GM12878 (cell line): ENCODE measurements at regions not wholly inside any gene's neighbourhood (a gene's known extent, or its start where the extent isn't known, plus 50 kb on each side); places are given as distances from the start of the nearest gene placed in this dataset.

Source experiments
- ATAC-seq: fragments of 200-7000 bp; cut with Tn5 transposase; 3 replicates; pipeline ENCODE4 v1.9.1; 2020; ENCODE audit warnings: mild to moderate bottlenecking, moderate library complexity
- BruUV-seq: library from RNA; stranded (reverse); fragments of 400-500 nt; replicated peaks from 2 replicates; lab custom pipeline; 2021; lab: Mats Ljungman, UMichigan
- CTCF ChIA-PET: fragments of 300-600 bp; sonication (Branson Sonifier 250); formaldehyde crosslinking; extraction: SDS; loops from one replicate; lab custom pipeline; 2021; ENCODE audit warnings: inconsistent platforms; lab: Yijun Ruan, JAX
- POLR2A ChIA-PET: fragments of 350-600 bp; formaldehyde crosslinking; extraction: SDS; loops from one replicate; lab custom pipeline; 2021; ENCODE audit warnings: inconsistent platforms; lab: Charles Lee
- RAD21 ChIA-PET: fragments of 300-600 bp; sonication (Branson Sonifier 250); formaldehyde crosslinking; loops from one replicate; lab custom pipeline; 2023; ENCODE audit warnings: antibody characterized with exemption; ENCODE audit not compliant: unreplicated experiment; lab: Charles Lee
- SMC1A ChIA-PET: fragments of 300-600 bp; sonication (Branson Sonifier 250); formaldehyde crosslinking; loops from one replicate; lab custom pipeline; 2023; ENCODE audit not compliant: unreplicated experiment, uncharacterized antibody; lab: Charles Lee
- DNase-seq: peaks from one replicate; pipeline ENCODE4 v3.0.0-alpha.2; 2011; ENCODE audit warnings: low read depth, low spot score
- FAIRE-seq: peaks from 3 replicates; lab custom pipeline; 2011; peaks lifted over from hg19 to GRCh38; lab: Jason Lieb, UNC
- H2AFZ ChIP-seq: 2 replicates; pipeline ENCODE4 v1.6.0; 2011; ENCODE audit warnings: low read depth, low read length, control low read depth; ENCODE audit not compliant: control insufficient read depth
- H3K27ac ChIP-seq: 2 replicates; pipeline ENCODE4 v1.5.1; 2011; ENCODE audit warnings: control low read depth; ENCODE audit not compliant: control insufficient read depth, insufficient read depth
- H3K27me3 ChIP-seq, 2 experiments: replicated peaks in 1 of 2; 2 replicates each; pipeline versions ENCODE4 v1.6.0 to v1.6.1; 2011; ENCODE audit warnings: low read length in 1 of 2; ENCODE audit not compliant: control insufficient read depth in 2 of 2, insufficient read depth in 2 of 2
- H3K36me3 ChIP-seq, 2 experiments: 2 replicates each; pipeline ENCODE4 v1.5.1; 2011; ENCODE audit warnings: low read length in 1 of 2; ENCODE audit not compliant: control insufficient read depth in 2 of 2, insufficient read depth in 2 of 2
- H3K4me1 ChIP-seq: 2 replicates; pipeline ENCODE4 v1.6.1; 2011; ENCODE audit warnings: mild to moderate bottlenecking, low read length, moderate library complexity, mixed read lengths; ENCODE audit not compliant: control insufficient read depth, insufficient read depth
- H3K4me2 ChIP-seq: 2 replicates; pipeline ENCODE4 v1.6.0; 2011; ENCODE audit warnings: control low read depth; ENCODE audit not compliant: control insufficient read depth, insufficient read depth
- H3K4me3 ChIP-seq: fragments of 200-600 bp; sonication (generic); 2 replicates; pipeline ENCODE4 v1.5.1; 2016
- H3K79me2 ChIP-seq: 2 replicates; pipeline ENCODE4 v1.6.0; 2011; ENCODE audit warnings: low read length; ENCODE audit not compliant: control insufficient read depth, insufficient read depth
- H3K9ac ChIP-seq: 2 replicates; pipeline ENCODE4 v1.8.0; 2011; ENCODE audit warnings: low read length, control low read depth, mixed read lengths; ENCODE audit not compliant: control insufficient read depth, insufficient read depth
- H3K9me3 ChIP-seq: replicated peaks from 3 replicates; pipeline ENCODE4 v1.5.1; 2011; ENCODE audit warnings: mild to moderate bottlenecking, low read length; ENCODE audit not compliant: control insufficient read depth, insufficient read depth
- H4K20me1 ChIP-seq: 2 replicates; pipeline ENCODE4 v1.6.0; 2011; ENCODE audit not compliant: control insufficient read depth, insufficient read depth
- ASH2L ChIP-seq: fragments of 300-600, 200-600 bp; sonication (generic); IDR thresholded peaks from 2 replicates; pipeline ENCODE4 v1.6.1; 2017; ENCODE audit warnings: low read depth, mild to moderate bottlenecking, borderline replicate concordance
- BHLHE40 ChIP-seq, 2 experiments: fragments of 450-650 bp in 1 of 2; IDR thresholded peaks; 2 replicates each; pipeline ENCODE4 v1.6.1; 2011 to 2017; ENCODE audit warnings: low read depth in 2 of 2, borderline replicate concordance in 1 of 2, improper control_type of control experiment in 1 of 2, low read length in 1 of 2, mild to moderate bottlenecking in 1 of 2
- JUND ChIP-seq: IDR thresholded peaks from 2 replicates; pipeline ENCODE4 v1.6.1; 2012; ENCODE audit warnings: low read depth, mild to moderate bottlenecking, low read length, improper control_type of control experiment, moderate library complexity
- NFXL1 ChIP-seq: fragments of 450-650 bp; IDR thresholded peaks from 2 replicates; pipeline ENCODE4 v1.6.1; 2017; ENCODE audit warnings: antibody characterized with exemption, mild to moderate bottlenecking, borderline replicate concordance
- NFYB ChIP-seq: IDR thresholded peaks from 2 replicates; pipeline ENCODE4 v1.6.1; 2011; ENCODE audit warnings: low read depth, mild to moderate bottlenecking, low read length, improper control_type of control experiment, moderate library complexity; ENCODE audit not compliant: insufficient read depth
- SIX5 ChIP-seq: IDR thresholded peaks from 2 replicates; pipeline ENCODE4 v1.6.1; 2011; ENCODE audit warnings: mild to moderate bottlenecking, low read depth, low read length, moderate library complexity; ENCODE audit not compliant: severe bottlenecking
- SMAD1 ChIP-seq: fragments of 450-650 bp; IDR thresholded peaks from 2 replicates; pipeline ENCODE4 v1.6.1; 2018; ENCODE audit warnings: mild to moderate bottlenecking, low read depth; ENCODE audit not compliant: partially characterized antibody
- SREBF2 ChIP-seq: IDR thresholded peaks from 2 replicates; pipeline ENCODE4 v1.6.1; 2012; ENCODE audit warnings: mild to moderate bottlenecking, low read length
- YBX1 ChIP-seq: fragments of 450-650 bp; IDR thresholded peaks from 2 replicates; pipeline ENCODE4 v1.6.1; 2016; ENCODE audit warnings: antibody characterized with exemption
- ZSCAN29 ChIP-seq: fragments of 450-650 bp; IDR thresholded peaks from 2 replicates; pipeline ENCODE4 v1.6.1; 2017; ENCODE audit warnings: mild to moderate bottlenecking, moderate library complexity
- ZZZ3 ChIP-seq: IDR thresholded peaks from 2 replicates; pipeline ENCODE4 v1.6.1; 2011; ENCODE audit warnings: low read depth; ENCODE audit not compliant: control insufficient read depth, insufficient read length
- WGBS: methylation state at CpG from one replicate; pipeline ENCODE4 v1.1.6; 2016; ENCODE audit warnings: low lambda C conversion rate; ENCODE audit not compliant: insufficient replicate concordance, insufficient coverage; ENCODE audit errors: missing lambda C conversion rate; 5-methylcytosine and 5-hydroxymethylcytosine counted together
- in situ Hi-C: fragments of 300-500 bp; cut with MboI; formaldehyde crosslinking; loops from 9 replicates; pipeline ENCODE4 v1.14.3; 2018; ENCODE audit warnings: mixed read lengths
- intact Hi-C: fragments of 100-400 bp; cut with micrococcal nuclease; formaldehyde crosslinking; loops from one replicate; pipeline ENCODE4 v1.14.2; 2022; ENCODE audit not compliant: unreplicated experiment
- TF ChIP-seq, protein P1 (sequence below): fragments of 450-650 bp; IDR thresholded peaks from 2 replicates; pipeline ENCODE4 v1.6.1; 2017; ENCODE audit warnings: mild to moderate bottlenecking, moderate library complexity
- TF ChIP-seq, protein P2 (sequence below): IDR thresholded peaks from 2 replicates; pipeline ENCODE4 v1.6.1; 2011; ENCODE audit warnings: low read depth, low read length, improper control_type of control experiment, borderline replicate concordance
- TF ChIP-seq, protein P3 (sequence below): IDR thresholded peaks from 2 replicates; pipeline ENCODE4 v1.6.1; 2011; ENCODE audit warnings: mild to moderate bottlenecking, low read depth, low read length, moderate library complexity; ENCODE audit not compliant: insufficient replicate concordance

DNA sequence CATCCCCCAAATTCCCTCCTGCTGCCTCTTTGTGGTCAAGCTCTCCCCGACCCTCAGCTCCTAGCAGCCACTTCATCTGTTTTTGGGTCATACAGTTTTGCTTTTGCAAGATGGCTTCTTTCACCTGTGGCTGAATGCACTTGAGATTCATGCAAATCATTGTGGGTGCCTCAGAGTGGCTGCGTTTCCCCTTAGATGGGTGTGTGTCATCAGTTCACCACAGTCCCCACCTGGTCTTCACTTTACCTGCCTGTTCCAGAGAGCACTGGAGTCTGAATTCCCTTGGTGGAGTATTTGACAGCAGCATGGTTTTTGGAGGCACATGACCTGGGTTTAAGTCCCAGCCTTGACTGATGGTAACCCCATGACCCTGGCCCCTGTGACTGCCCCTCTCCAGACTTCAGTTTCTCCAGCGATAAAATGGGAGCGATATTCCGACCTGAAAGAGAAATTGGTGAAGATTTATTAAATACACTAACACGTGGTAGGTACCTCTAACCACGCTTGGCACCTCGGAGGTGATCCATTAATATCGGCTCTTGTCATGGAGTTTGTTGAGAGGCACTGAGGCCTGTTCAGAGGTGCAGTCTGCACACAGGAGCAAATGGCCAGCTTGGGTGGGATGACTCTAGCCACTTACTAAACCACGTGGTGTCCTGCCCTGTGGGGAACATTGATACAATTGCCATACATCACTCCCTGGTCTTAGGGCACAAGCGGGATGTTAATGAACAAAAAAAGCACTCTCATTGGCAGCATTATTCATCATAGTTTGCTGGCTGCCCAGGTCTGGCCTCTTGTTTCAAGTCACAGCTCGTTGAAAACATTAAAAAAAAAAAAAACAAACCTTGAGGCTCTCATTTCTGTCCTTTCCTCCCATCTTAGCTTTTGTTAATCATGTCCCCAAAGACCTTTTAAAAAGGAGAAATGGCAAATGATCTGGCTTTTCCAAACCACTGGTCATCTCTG is 167.2 kb upstream of the KCNG1 start:
- SMC1A ChIA-PET: no interaction called here
- in situ Hi-C loops (no loop called here), intact Hi-C loops (no loop called here)
- Histone ChIP-seq H3K9ac (no peak overlapping the region), H3K4me2 (no peak overlapping the region), H3K27me3 (peaks cover 0 to 6% of the 10 kb centered on the region in 2 experiments; a peak in 2 of 4 replicates), H3K36me3 (no peaks in the 10 kb centered on the region), H3K4me1 (no peaks in the 10 kb centered on the region), H2AFZ (no peak overlapping the region), H3K27ac (no peak overlapping the region), H3K79me2 (no peaks in the 10 kb centered on the region), H3K9me3 (no peaks in the 10 kb centered on the region), H3K4me3 (no peak overlapping the region), H4K20me1 (no peaks in the 10 kb centered on the region)
- CTCF ChIA-PET: no interaction called here
- no peak for FAIRE-seq
- WGBS: 24% methylated on average over 12 of the region's 12 CpGs
- no peak for DNase-seq
- RAD21 ChIA-PET: no interaction called here
- TF ChIP-seq NFXL1 (no peak), ZZZ3 (no peak), SREBF2 (no peak), JUND (no peak), BHLHE40 (IDR thresholded peaks at IDR 0.05; ENCODE audit: borderline replicate concordance in 1 of 2, low read depth in 2 of 2, low read length in 1 of 2) (no peak), ASH2L (no peak), SMAD1 (no peak), YBX1 (no peak), NFYB (no peak), SIX5 (no peak), ZSCAN29 (no peak)
- TF ChIP-seq, protein P1, sequence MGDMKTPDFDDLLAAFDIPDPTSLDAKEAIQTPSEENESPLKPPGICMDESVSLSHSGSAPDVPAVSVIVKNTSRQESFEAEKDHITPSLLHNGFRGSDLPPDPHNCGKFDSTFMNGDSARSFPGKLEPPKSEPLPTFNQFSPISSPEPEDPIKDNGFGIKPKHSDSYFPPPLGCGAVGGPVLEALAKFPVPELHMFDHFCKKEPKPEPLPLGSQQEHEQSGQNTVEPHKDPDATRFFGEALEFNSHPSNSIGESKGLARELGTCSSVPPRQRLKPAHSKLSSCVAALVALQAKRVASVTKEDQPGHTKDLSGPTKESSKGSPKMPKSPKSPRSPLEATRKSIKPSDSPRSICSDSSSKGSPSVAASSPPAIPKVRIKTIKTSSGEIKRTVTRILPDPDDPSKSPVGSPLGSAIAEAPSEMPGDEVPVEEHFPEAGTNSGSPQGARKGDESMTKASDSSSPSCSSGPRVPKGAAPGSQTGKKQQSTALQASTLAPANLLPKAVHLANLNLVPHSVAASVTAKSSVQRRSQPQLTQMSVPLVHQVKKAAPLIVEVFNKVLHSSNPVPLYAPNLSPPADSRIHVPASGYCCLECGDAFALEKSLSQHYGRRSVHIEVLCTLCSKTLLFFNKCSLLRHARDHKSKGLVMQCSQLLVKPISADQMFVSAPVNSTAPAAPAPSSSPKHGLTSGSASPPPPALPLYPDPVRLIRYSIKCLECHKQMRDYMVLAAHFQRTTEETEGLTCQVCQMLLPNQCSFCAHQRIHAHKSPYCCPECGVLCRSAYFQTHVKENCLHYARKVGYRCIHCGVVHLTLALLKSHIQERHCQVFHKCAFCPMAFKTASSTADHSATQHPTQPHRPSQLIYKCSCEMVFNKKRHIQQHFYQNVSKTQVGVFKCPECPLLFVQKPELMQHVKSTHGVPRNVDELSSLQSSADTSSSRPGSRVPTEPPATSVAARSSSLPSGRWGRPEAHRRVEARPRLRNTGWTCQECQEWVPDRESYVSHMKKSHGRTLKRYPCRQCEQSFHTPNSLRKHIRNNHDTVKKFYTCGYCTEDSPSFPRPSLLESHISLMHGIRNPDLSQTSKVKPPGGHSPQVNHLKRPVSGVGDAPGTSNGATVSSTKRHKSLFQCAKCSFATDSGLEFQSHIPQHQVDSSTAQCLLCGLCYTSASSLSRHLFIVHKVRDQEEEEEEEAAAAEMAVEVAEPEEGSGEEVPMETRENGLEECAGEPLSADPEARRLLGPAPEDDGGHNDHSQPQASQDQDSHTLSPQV: no peak
- TF ChIP-seq, protein P2, sequence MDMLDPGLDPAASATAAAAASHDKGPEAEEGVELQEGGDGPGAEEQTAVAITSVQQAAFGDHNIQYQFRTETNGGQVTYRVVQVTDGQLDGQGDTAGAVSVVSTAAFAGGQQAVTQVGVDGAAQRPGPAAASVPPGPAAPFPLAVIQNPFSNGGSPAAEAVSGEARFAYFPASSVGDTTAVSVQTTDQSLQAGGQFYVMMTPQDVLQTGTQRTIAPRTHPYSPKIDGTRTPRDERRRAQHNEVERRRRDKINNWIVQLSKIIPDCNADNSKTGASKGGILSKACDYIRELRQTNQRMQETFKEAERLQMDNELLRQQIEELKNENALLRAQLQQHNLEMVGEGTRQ: no peak
- TF ChIP-seq, protein P3, sequence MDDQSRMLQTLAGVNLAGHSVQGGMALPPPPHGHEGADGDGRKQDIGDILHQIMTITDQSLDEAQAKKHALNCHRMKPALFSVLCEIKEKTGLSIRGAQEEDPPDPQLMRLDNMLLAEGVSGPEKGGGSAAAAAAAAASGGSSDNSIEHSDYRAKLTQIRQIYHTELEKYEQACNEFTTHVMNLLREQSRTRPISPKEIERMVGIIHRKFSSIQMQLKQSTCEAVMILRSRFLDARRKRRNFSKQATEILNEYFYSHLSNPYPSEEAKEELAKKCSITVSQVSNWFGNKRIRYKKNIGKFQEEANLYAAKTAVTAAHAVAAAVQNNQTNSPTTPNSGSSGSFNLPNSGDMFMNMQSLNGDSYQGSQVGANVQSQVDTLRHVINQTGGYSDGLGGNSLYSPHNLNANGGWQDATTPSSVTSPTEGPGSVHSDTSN: no peak
- ATAC-seq: no peak
- no TSS peak for BruUV-seq
- POLR2A ChIA-PET: no interaction called here
